Osteocyte (in vitro differentiated cells): ENCODE measurements at regions not wholly inside any gene's neighbourhood (a gene's known extent, or its start where the extent isn't known, plus 50 kb on each side); places are given as distances from the start of the nearest gene placed in this dataset.
"Not testable (repeated sequence)": the region's sequence is repeated elsewhere in the genome, so short reads cannot be mapped to it uniquely, and the experiment has no call there.

Experiments used
- DNase-seq: peaks from one replicate; pipeline ENCODE4 v3.0.0; 2021; ENCODE audit warnings: mixed read lengths; ENCODE audit not compliant: unreplicated experiment; ENCODE audit errors: extremely low spot score
- H3K27ac Mint-ChIP-seq: one replicate; pipeline ENCODE4 v1.8.0; 2021; ENCODE audit warnings: mild to moderate bottlenecking, mixed read lengths; ENCODE audit not compliant: unreplicated experiment
- H3K27me3 Mint-ChIP-seq: one replicate; pipeline ENCODE4 v1.8.0; 2021; ENCODE audit warnings: mixed read lengths; ENCODE audit not compliant: unreplicated experiment
- H3K36me3 Mint-ChIP-seq: one replicate; pipeline ENCODE4 v1.8.0; 2021; ENCODE audit warnings: mixed read lengths; ENCODE audit not compliant: unreplicated experiment
- H3K4me1 Mint-ChIP-seq: one replicate; pipeline ENCODE4 v1.8.0; 2021; ENCODE audit warnings: mixed read lengths; ENCODE audit not compliant: unreplicated experiment
- H3K4me3 Mint-ChIP-seq: one replicate; pipeline ENCODE4 v1.8.0; 2021; ENCODE audit warnings: mild to moderate bottlenecking, moderate library complexity, mixed read lengths; ENCODE audit not compliant: unreplicated experiment
- H3K9me3 Mint-ChIP-seq: one replicate; pipeline ENCODE4 v1.8.0; 2021; ENCODE audit warnings: mixed read lengths; ENCODE audit not compliant: unreplicated experiment
- TF ChIP-seq, protein P1 (sequence below): fragments of 200-600 bp; sonication (generic); IDR thresholded peaks from 2 replicates; pipeline ENCODE4 v1.5.0; 2021; ENCODE audit warnings: antibody characterized with exemption, mild to moderate bottlenecking, moderate library complexity

DNA sequence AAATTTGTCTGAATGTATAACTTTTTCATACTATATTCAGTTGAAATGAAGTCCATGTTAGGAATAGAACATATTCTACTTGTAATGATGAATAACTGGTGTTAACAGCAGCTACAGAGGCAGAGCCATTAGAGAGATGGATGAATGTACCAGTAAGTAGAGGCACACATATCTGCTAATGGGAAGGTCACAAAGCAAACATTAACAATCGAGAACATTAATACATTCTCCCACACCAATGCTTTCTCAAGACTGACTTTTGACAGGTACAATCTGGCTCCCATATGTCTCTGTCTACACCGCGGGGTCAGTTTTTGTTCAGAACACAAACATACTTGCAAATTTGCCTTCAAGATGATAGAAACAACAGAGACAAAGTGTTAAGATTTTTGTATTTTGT is 776.0 kb upstream of the MANEA start:
- H3K27me3 Mint-ChIP-seq, result no peaks in the 10 kb centered on the region
- peaks cover 12% of the 10 kb centered on the region for H3K9me3 Mint-ChIP-seq
- H3K36me3 Mint-ChIP-seq, result no peaks in the 10 kb centered on the region
- no peaks in the 10 kb centered on the region for H3K4me1 Mint-ChIP-seq
- no peak overlapping the region for H3K4me3 Mint-ChIP-seq
- H3K27ac Mint-ChIP-seq, result no peak overlapping the region
- TF ChIP-seq, protein P1, sequence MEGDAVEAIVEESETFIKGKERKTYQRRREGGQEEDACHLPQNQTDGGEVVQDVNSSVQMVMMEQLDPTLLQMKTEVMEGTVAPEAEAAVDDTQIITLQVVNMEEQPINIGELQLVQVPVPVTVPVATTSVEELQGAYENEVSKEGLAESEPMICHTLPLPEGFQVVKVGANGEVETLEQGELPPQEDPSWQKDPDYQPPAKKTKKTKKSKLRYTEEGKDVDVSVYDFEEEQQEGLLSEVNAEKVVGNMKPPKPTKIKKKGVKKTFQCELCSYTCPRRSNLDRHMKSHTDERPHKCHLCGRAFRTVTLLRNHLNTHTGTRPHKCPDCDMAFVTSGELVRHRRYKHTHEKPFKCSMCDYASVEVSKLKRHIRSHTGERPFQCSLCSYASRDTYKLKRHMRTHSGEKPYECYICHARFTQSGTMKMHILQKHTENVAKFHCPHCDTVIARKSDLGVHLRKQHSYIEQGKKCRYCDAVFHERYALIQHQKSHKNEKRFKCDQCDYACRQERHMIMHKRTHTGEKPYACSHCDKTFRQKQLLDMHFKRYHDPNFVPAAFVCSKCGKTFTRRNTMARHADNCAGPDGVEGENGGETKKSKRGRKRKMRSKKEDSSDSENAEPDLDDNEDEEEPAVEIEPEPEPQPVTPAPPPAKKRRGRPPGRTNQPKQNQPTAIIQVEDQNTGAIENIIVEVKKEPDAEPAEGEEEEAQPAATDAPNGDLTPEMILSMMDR, result no peak
- no peak for DNase-seq

DNA sequence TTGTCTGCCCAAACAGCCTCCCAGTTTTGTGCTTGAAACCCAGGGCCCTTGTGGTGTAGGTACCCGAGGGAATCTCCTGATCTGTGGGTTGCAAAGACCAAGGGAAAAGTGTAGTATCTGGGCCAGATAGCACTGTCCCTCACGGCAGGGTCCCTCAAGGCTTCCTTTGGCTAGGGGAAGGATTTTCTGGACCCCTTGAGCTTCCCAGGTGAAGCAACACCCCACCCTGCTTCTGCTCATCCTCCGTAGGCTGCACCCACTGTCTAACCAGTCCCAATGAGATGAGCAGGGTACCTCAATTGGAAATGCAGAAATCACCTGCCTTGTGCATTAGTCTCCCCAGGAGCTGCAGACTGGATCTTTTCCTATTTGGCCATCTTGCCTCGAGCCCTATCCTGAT is 791.8 kb upstream of the MANEA start:
- TF ChIP-seq, protein P1, result no peak
- no peak overlapping the region for H3K4me3 Mint-ChIP-seq
- no peaks in the 10 kb centered on the region for H3K4me1 Mint-ChIP-seq
- no peak overlapping the region for H3K27ac Mint-ChIP-seq
- peaks cover 10% of the 10 kb centered on the region for H3K9me3 Mint-ChIP-seq
- H3K36me3 Mint-ChIP-seq, result no peaks in the 10 kb centered on the region
- peaks cover 2% of the 10 kb centered on the region for H3K27me3 Mint-ChIP-seq
- no peak for DNase-seq

DNA sequence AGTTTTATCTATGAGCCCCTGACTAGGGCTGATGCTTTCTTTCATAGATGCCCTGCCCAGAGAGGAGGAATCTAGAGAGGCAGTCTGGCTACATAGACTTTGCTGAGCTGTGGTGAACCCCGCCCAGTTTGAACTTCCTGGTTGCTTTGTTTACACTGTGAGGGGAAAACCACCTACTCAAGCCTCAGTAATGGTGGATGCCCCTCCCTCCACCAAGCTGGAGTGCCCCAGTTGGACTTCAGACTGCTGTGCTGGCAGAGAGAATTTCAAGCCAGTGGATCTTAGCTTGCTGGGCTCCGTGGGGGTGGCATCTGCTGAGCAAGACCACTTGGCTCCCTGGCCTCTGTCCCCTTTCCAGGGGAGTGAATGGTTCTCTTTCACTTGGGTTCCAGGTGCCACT is 792.3 kb upstream of the MANEA start:
- H3K27me3 Mint-ChIP-seq, H3K4me3 Mint-ChIP-seq, H3K4me1 Mint-ChIP-seq, H3K36me3 Mint-ChIP-seq, DNase-seq, H3K27ac Mint-ChIP-seq: not testable (repeated sequence)
- peaks cover 13% of the 10 kb centered on the region for H3K9me3 Mint-ChIP-seq

DNA sequence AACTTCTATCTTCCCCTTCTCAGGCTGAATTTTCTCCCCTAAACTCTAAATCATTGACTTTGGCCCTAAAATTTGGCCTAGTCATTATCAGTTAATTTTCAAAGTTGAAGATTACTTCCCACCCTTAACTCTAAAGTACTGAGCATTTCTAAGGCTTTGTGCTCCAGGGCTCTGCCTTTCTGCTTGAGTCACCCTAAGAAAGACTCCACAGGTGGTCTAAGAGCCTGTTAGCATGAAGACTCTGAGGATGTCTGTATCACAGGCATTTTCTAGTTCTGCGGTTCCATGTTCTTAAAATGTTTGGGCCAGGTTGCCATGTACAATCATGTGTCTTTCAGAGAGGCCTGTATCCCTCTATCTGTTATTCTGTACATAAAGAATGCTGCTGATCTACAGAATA is 808.1 kb upstream of the MANEA start:
- TF ChIP-seq, protein P1, result no peak
- H3K27me3 Mint-ChIP-seq, result no peaks in the 10 kb centered on the region
- H3K9me3 Mint-ChIP-seq, result no peaks in the 10 kb centered on the region
- H3K4me1 Mint-ChIP-seq, result no peaks in the 10 kb centered on the region
- no peak overlapping the region for H3K4me3 Mint-ChIP-seq
- DNase-seq, result no peak
- H3K36me3 Mint-ChIP-seq, result no peaks in the 10 kb centered on the region
- no peak overlapping the region for H3K27ac Mint-ChIP-seq

DNA sequence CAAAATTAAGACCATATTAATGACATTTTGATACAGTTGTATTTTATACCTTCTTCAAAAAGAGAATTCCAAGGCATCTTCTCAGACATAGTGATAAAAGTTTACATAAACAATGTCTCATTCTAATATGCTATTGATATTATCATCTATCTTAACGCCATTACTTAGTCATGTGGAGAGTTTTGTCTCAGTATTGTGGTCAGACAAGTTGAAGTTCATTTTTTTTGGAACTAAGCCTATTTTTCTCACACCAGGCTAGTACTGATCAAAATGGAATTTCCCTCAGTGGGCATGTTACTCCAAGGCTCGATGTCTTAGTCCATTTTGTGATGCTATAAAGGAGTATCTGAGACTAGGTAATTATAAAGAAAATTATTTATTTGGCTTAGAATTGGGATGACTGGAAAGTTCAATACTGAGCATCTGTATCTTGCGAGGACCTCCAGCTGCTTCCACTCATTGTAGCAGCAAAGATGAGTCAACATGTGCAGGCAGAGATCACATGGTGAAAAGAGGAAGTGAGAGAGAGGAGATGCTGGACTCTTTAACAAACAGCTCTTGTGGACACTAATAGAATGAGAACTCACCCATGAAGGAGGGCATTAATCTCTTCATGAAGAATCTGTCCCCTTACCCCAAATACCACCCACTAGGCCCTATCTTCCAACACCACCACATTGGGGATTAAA is 825.5 kb upstream of the MANEA start:
- TF ChIP-seq, protein P1, result no peak
- H3K27me3 Mint-ChIP-seq, result peaks cover under 1% of the 10 kb centered on the region
- no peaks in the 10 kb centered on the region for H3K9me3 Mint-ChIP-seq
- no peaks in the 10 kb centered on the region for H3K36me3 Mint-ChIP-seq
- DNase-seq, result no peak
- H3K4me3 Mint-ChIP-seq, result no peak overlapping the region
- H3K27ac Mint-ChIP-seq, result no peak overlapping the region
- H3K4me1 Mint-ChIP-seq, result no peaks in the 10 kb centered on the region

DNA sequence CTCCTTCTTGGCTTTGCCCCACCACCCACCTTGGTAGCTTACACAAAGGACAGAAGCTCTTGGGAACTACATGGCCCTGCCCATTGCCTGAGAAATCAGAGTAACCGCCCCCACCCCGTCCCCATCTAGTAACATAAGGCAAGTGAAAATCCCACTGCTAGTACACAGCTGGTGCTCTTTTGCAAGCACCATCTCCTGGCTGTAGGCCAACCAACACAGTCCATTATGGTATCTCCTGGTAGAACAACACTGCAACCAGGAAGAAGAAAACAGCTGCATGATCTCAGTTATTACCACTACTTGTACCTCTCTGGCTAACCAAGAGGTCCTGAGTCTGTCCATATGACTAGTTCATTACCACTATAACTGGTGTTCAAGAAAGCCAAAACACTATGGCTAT is 841.1 kb upstream of the MANEA start:
- TF ChIP-seq, protein P1, result no peak
- Mint-ChIP-seq H3K27ac (no peak overlapping the region), H3K4me1 (no peaks in the 10 kb centered on the region), H3K4me3 (no peak overlapping the region), H3K9me3 (no peaks in the 10 kb centered on the region), H3K36me3 (no peaks in the 10 kb centered on the region), H3K27me3 (peaks cover 6% of the 10 kb centered on the region)
- no peak for DNase-seq
